ENCODE measurements at regions not wholly inside any gene's neighbourhood (a gene's known extent, or its start where the extent isn't known, plus 50 kb on each side); places are given as distances from the start of the nearest gene placed in this dataset.

- CTCF ChIA-PET: no interaction called here
- Mint-ChIP-seq H3K36me3 (ENCODE audit: insufficient read depth, unreplicated experiment) (no peaks in the 10 kb centered on the region), H3K4me1 (ENCODE audit: low read depth, unreplicated experiment) (no peaks in the 10 kb centered on the region), H3K4me3 (ENCODE audit: low read depth, unreplicated experiment) (no peak overlapping the region), H3K27ac (ENCODE audit: unreplicated experiment) (no peak overlapping the region), H3K27me3 (ENCODE audit: unreplicated experiment) (peaks cover 38% of the 10 kb centered on the region), H3K9me3 (ENCODE audit: low read depth, unreplicated experiment) (peaks cover 2% of the 10 kb centered on the region)
- BruUV-seq (replicated peaks): no TSS peak
- no peak for DNase-seq
- intact Hi-C loops (cut with micrococcal nuclease; ENCODE audit: unreplicated experiment): no loop called here
- TF ChIP-seq, protein P1, sequence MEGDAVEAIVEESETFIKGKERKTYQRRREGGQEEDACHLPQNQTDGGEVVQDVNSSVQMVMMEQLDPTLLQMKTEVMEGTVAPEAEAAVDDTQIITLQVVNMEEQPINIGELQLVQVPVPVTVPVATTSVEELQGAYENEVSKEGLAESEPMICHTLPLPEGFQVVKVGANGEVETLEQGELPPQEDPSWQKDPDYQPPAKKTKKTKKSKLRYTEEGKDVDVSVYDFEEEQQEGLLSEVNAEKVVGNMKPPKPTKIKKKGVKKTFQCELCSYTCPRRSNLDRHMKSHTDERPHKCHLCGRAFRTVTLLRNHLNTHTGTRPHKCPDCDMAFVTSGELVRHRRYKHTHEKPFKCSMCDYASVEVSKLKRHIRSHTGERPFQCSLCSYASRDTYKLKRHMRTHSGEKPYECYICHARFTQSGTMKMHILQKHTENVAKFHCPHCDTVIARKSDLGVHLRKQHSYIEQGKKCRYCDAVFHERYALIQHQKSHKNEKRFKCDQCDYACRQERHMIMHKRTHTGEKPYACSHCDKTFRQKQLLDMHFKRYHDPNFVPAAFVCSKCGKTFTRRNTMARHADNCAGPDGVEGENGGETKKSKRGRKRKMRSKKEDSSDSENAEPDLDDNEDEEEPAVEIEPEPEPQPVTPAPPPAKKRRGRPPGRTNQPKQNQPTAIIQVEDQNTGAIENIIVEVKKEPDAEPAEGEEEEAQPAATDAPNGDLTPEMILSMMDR (IDR thresholded peaks at IDR 0.05; ENCODE audit: unreplicated experiment): no peak
Measured at GRCh38 chr15:79492065-79492464, 59.9 kb downstream of the MINAR1 start.

DNA sequence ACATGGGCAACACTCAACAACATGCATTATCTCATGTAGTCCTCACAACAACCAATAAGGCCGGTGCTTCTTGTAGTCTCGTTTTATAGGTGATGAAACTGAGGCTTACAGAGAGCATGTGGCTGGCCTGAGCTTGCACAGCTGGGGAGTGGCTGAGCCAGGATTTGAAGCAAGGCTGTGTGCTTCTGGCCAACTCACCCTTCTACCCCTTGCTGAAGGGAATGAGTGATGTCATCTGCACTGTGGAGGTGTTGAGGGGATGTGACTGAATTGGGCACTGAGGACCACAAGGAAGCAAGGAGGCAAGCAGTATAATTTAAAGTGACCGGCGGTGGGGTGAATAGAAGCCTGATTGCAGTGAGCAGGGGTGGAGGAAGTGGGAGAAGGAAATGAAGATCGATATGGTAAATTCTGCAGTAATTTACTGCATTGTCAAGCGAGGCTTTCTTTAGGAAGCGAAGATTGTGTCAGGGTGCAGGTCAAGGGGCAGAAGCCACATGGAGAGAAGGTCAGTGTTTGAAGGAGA is 62.3 kb downstream of the MINAR1 start:
- no TSS peak for BruUV-seq (replicated peaks)
- Mint-ChIP-seq H3K4me1 (ENCODE audit: low read depth, unreplicated experiment) (no peaks in the 10 kb centered on the region), H3K27ac (ENCODE audit: unreplicated experiment) (no peak overlapping the region), H3K4me3 (ENCODE audit: low read depth, unreplicated experiment) (no peak overlapping the region), H3K9me3 (ENCODE audit: low read depth, unreplicated experiment) (peaks cover 2% of the 10 kb centered on the region), H3K27me3 (ENCODE audit: unreplicated experiment) (peaks cover 58% of the 10 kb centered on the region), H3K36me3 (ENCODE audit: insufficient read depth, unreplicated experiment) (no peaks in the 10 kb centered on the region)
- intact Hi-C loops (cut with micrococcal nuclease; ENCODE audit: unreplicated experiment): no loop called here
- no peak for DNase-seq
- TF ChIP-seq, protein P1 (IDR thresholded peaks at IDR 0.05; ENCODE audit: unreplicated experiment): no peak
- CTCF ChIA-PET: no interaction called here

DNA sequence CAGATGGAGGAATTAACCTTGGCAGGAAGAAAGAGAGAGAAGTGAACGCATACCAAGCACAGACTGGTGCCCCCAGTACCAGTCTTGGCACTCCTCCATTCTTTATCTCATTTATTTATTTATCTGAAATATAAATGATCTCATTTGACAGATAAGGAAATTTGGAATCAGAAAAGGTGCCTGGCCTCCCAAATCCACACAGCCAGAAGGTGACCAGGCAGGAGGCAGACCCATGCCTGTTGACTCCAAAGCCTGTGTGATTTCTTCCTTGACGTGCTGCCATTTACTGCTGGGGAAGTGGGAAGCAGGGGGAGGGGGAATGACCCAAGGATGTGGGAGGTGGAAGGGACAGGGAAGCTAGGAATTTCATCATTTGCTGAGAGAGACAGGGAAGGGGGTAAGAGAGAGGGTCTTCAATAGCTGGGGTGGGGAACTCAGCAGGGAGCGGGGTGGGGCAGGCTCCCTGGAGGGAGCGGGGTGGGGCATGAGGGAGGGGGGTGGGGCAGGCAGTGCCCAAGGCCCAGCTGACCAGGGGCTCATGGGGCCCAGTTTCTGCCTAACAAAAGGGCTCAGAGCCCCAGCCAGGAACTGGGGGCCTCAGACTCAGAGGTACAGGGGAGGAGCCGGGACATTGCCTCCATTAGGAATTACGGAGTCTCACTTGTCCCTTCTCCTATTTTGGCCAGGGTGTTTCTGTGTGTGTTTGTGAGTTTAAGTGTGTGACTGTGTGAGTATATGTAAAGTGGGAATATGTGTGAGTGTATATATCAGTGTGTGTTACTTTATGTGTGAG is 63.0 kb downstream of the MINAR1 start:
- no peaks in the 10 kb centered on the region for H3K36me3 Mint-ChIP-seq (ENCODE audit: insufficient read depth, unreplicated experiment)
- H3K4me1 Mint-ChIP-seq (ENCODE audit: low read depth, unreplicated experiment): no peaks in the 10 kb centered on the region
- H3K4me3 Mint-ChIP-seq (ENCODE audit: low read depth, unreplicated experiment): no peak overlapping the region
- DNase-seq: no peak
- H3K9me3 Mint-ChIP-seq (ENCODE audit: low read depth, unreplicated experiment): peaks cover 2% of the 10 kb centered on the region
- intact Hi-C loops (cut with micrococcal nuclease; ENCODE audit: unreplicated experiment): no loop called here
- peaks cover 65% of the 10 kb centered on the region for H3K27me3 Mint-ChIP-seq (ENCODE audit: unreplicated experiment)
- CTCF ChIA-PET: no interaction called here
- TF ChIP-seq, protein P1 (IDR thresholded peaks at IDR 0.05; ENCODE audit: unreplicated experiment): no peak
- BruUV-seq (replicated peaks): no TSS peak
- no peak overlapping the region for H3K27ac Mint-ChIP-seq (ENCODE audit: unreplicated experiment)

GRCh38 chr15:79495775-79496174 is 63.6 kb downstream of the MINAR1 start:
- no peak overlapping the region for H3K27ac Mint-ChIP-seq (ENCODE audit: unreplicated experiment)
- BruUV-seq (replicated peaks): no TSS peak

More at GRCh38 chr15:79495775-79496174, 63.6 kb downstream of the MINAR1 start:
- no peak for DNase-seq
- CTCF ChIA-PET: no interaction called here
- no peaks in the 10 kb centered on the region for H3K9me3 Mint-ChIP-seq (ENCODE audit: low read depth, unreplicated experiment)
- peaks cover 71% of the 10 kb centered on the region for H3K27me3 Mint-ChIP-seq (ENCODE audit: unreplicated experiment)
- H3K36me3 Mint-ChIP-seq (ENCODE audit: insufficient read depth, unreplicated experiment): no peaks in the 10 kb centered on the region
- intact Hi-C loops (cut with micrococcal nuclease; ENCODE audit: unreplicated experiment): no loop called here
- no peaks in the 10 kb centered on the region for H3K4me1 Mint-ChIP-seq (ENCODE audit: low read depth, unreplicated experiment)
- H3K4me3 Mint-ChIP-seq (ENCODE audit: low read depth, unreplicated experiment): no peak overlapping the region
- TF ChIP-seq, protein P1 (IDR thresholded peaks at IDR 0.05; ENCODE audit: unreplicated experiment): no peak
